ENCODE measurements at regions not wholly inside any gene's neighbourhood (a gene's known extent, or its start where the extent isn't known, plus 50 kb on each side); places are given as distances from the start of the nearest gene placed in this dataset.

- no peaks in the 10 kb centered on the region for H3K4me1 ChIP-seq
- peaks cover 0 to 67% (median 41%) of the 10 kb centered on the region in 8 donors for H3K9me3 ChIP-seq
- no peak for TF ChIP-seq POLR2AphosphoS5 (IDR thresholded peaks at IDR 0.05)
- no peak for TF ChIP-seq POLR2A (IDR thresholded peaks at IDR 0.05)
- TF ChIP-seq CTCF (IDR thresholded peaks at IDR 0.05 in 8 of 11, conservative IDR thresholded peaks at IDR 0.05 in 3 of 11), result no peak
- DNase-seq, result no peak
- no peak overlapping the region for H3K4me3 ChIP-seq
- H3K27ac ChIP-seq, result no peak overlapping the region
- no peaks in the 10 kb centered on the region for H3K27me3 ChIP-seq (replicated peaks in 1 of 7)
- intact Hi-C loops (cut with DNase I; ENCODE audit: low total_unique reads), result no loop called here
- peaks cover 0 to 10% (median 0%) of the 10 kb centered on the region in 6 donors for H3K36me3 ChIP-seq
- 91 to 97% (median 92%) methylated on average over 6 to 7 of the region's 7 CpGs for WGBS, 5 donors
These were observed 152.6 kb upstream of the PMFBP1 start for GRCh38 chr16:72324578-72324977.

- peaks cover 0 to 31% (median 24%) of the 10 kb centered on the region in 8 donors for H3K9me3 ChIP-seq
- no peak overlapping the region for H3K27ac ChIP-seq
- WGBS, 5 donors, result 21 to 34% (median 32%) methylated on average over 2 of the region's 2 CpGs
- peaks cover 0 to 7% (median 0%) of the 10 kb centered on the region in 6 donors for H3K36me3 ChIP-seq
- H3K27me3 ChIP-seq (replicated peaks in 1 of 7), result no peaks in the 10 kb centered on the region
- H3K4me1 ChIP-seq, result no peaks in the 10 kb centered on the region
- intact Hi-C loops (cut with DNase I; ENCODE audit: low total_unique reads), result no loop called here
- no peak overlapping the region for H3K4me3 ChIP-seq
- TF ChIP-seq CTCF (IDR thresholded peaks at IDR 0.05 in 8 of 11, conservative IDR thresholded peaks at IDR 0.05 in 3 of 11), result no peak
- no peak for DNase-seq
These were observed 145.5 kb upstream of the PMFBP1 start for GRCh38 chr16:72317446-72317845.

- no peak for DNase-seq
- H3K4me3 ChIP-seq, result no peak overlapping the region
- H3K4me1 ChIP-seq, result no peaks in the 10 kb centered on the region
- intact Hi-C loops (cut with DNase I; ENCODE audit: low total_unique reads), result no loop called here
- no peaks in the 10 kb centered on the region for H3K36me3 ChIP-seq
- H3K27ac ChIP-seq, result no peak overlapping the region
- no peaks in the 10 kb centered on the region for H3K27me3 ChIP-seq (replicated peaks in 1 of 7)
- 76 to 87% (median 79%) methylated on average over 2 of the region's 2 CpGs for WGBS, 5 donors
- no peak for TF ChIP-seq POLR2A (IDR thresholded peaks at IDR 0.05)
- TF ChIP-seq POLR2AphosphoS5 (IDR thresholded peaks at IDR 0.05), result no peak
- peaks cover 0 to 13% (median 5%) of the 10 kb centered on the region in 8 donors for H3K9me3 ChIP-seq
These were observed 141.9 kb upstream of the PMFBP1 start for GRCh38 chr16:72313903-72314302.

- H3K36me3 ChIP-seq, result no peaks in the 10 kb centered on the region
- no peak for TF ChIP-seq POLR2AphosphoS5 (IDR thresholded peaks at IDR 0.05)
- TF ChIP-seq POLR2A (IDR thresholded peaks at IDR 0.05), result no peak
- no peak for DNase-seq
- no peaks in the 10 kb centered on the region for H3K4me1 ChIP-seq
- 73 to 85% (median 81%) methylated on average over 4 of the region's 4 CpGs for WGBS, 5 donors
- no peaks in the 10 kb centered on the region for H3K27me3 ChIP-seq (replicated peaks in 1 of 7)
- peaks cover 0 to 20% (median 9%) of the 10 kb centered on the region in 8 donors for H3K9me3 ChIP-seq
- no peak overlapping the region for H3K27ac ChIP-seq
- intact Hi-C loops (cut with DNase I; ENCODE audit: low total_unique reads), result no loop called here
- no peak overlapping the region for H3K4me3 ChIP-seq
These were observed 140.9 kb upstream of the PMFBP1 start for GRCh38 chr16:72312828-72313227.

DNA sequence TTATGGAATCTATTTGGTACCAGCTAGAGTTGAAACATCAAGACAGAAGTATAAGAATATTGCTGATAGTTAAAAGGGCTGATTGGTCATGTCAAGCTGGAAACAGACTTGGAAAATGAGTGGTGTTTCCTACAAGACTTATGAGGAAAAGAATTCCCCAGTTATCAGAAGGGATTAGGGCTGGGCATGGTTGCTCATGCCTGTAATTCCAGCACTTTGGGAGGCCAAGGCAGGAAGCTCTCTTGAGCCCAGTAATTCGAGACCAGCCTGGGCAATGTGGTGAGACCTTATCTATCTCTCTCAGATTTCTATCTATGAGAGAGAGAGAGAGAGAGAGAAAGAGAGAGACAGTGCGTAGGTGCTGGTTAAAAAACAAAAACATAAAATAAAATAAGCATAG lies 139.5 kb upstream of the PMFBP1 start:
- intact Hi-C loops (cut with DNase I; ENCODE audit: low total_unique reads), result no loop called here

More for the DNA sequence above, 139.5 kb upstream of the PMFBP1 start:
- Histone ChIP-seq H3K4me3 (no peak overlapping the region), H3K4me1 (no peaks in the 10 kb centered on the region), H3K27me3 (replicated peaks in 1 of 7) (no peaks in the 10 kb centered on the region), H3K27ac (no peak overlapping the region), H3K36me3 (no peaks in the 10 kb centered on the region), H3K9me3 (peaks cover 0 to 22% (median 9%) of the 10 kb centered on the region in 8 donors)
- TF ChIP-seq POLR2AphosphoS5 (IDR thresholded peaks at IDR 0.05) (no peak), POLR2A (IDR thresholded peaks at IDR 0.05) (no peak), CTCF (IDR thresholded peaks at IDR 0.05 in 8 of 11, conservative IDR thresholded peaks at IDR 0.05 in 3 of 11) (no peak)
- 80 to 88% (median 82%) methylated on average over 2 of the region's 2 CpGs for WGBS, 5 donors
- DNase-seq, result no peak
